Activated CD8-positive, alpha-beta T cell treated with anti-CD3 and anti-CD28 coated beads for 36 hours (primary cell): ENCODE measurements at regions not wholly inside any gene's neighbourhood (a gene's known extent, or its start where the extent isn't known, plus 50 kb on each side); places are given as distances from the start of the nearest gene placed in this dataset.

Experiments used
- ATAC-seq: fragments of 200-7000 bp; cut with Tn5 transposase; one replicate; pipeline ENCODE4 v1.10.0; 2021; ENCODE audit warnings: mild to moderate bottlenecking, moderate library complexity
- CTCF ChIA-PET: fragments of 350-600 bp; sonication (Branson Sonifier 250); formaldehyde crosslinking; loops from one replicate; lab custom pipeline; 2021; ENCODE audit warnings: antibody characterized with exemption; lab: Charles Lee
- POLR2A ChIA-PET: fragments of 350-600 bp; sonication (Branson Sonifier 250); formaldehyde crosslinking; loops from one replicate; lab custom pipeline; 2021; ENCODE audit warnings: antibody characterized with exemption; lab: Charles Lee
- DNase-seq: peaks from one replicate; pipeline ENCODE4 v3.0.0-alpha.2; 2020
- H3K27ac Mint-ChIP-seq: one replicate; pipeline ENCODE4 v1.8.0; 2021; ENCODE audit warnings: mild to moderate bottlenecking, mixed read lengths
- H3K27me3 Mint-ChIP-seq: one replicate; pipeline ENCODE4 v1.8.0; 2021; ENCODE audit warnings: mixed read lengths
- H3K36me3 Mint-ChIP-seq: one replicate; pipeline ENCODE4 v1.8.0; 2021; ENCODE audit warnings: low read depth, mixed read lengths
- H3K4me1 Mint-ChIP-seq: one replicate; pipeline ENCODE4 v1.8.0; 2021; ENCODE audit warnings: low read depth, mixed read lengths
- H3K4me3 Mint-ChIP-seq: one replicate; pipeline ENCODE4 v1.8.0; 2021; ENCODE audit warnings: mild to moderate bottlenecking, moderate library complexity, mixed read lengths
- H3K9me3 Mint-ChIP-seq: one replicate; pipeline ENCODE4 v1.8.0; 2021; ENCODE audit warnings: mixed read lengths
- CTCF ChIP-seq: fragments of 200-600 bp; IDR thresholded peaks from one replicate; pipeline ENCODE4 v1.8.0; 2022; ENCODE audit warnings: antibody characterized with exemption, mild to moderate bottlenecking
- intact Hi-C: fragments of 100-400 bp; cut with micrococcal nuclease; formaldehyde crosslinking; loops from one replicate; pipeline ENCODE4 v1.10.0; 2022

GRCh38 chr3:139292192-139292591 is 51.6 kb upstream of the MRPS22 start:
- Mint-ChIP-seq H3K9me3 (no peaks in the 10 kb centered on the region), H3K27ac (no peak overlapping the region), H3K4me1 (no peaks in the 10 kb centered on the region), H3K4me3 (no peak overlapping the region), H3K36me3 (no peaks in the 10 kb centered on the region), H3K27me3 (peaks cover 2% of the 10 kb centered on the region)
- intact Hi-C loops, result no loop called here
- DNase-seq, result no peak
- CTCF ChIA-PET, result no interaction called here
- TF ChIP-seq CTCF, result no peak
- POLR2A ChIA-PET, result no interaction called here
- ATAC-seq, result no peak

GRCh38 chr3:139292711-139293664 is 50.8 kb upstream of the MRPS22 start:
- DNase-seq, result no peak
- no peaks in the 10 kb centered on the region for H3K36me3 Mint-ChIP-seq
- ATAC-seq, result no peak

GRCh38 chr3:139293665-139294023 is 50.2 kb upstream of the MRPS22 start:
- no peak overlapping the region for H3K27ac Mint-ChIP-seq
- intact Hi-C loops, result no loop called here
- H3K9me3 Mint-ChIP-seq, result no peaks in the 10 kb centered on the region
- H3K4me3 Mint-ChIP-seq, result no peak overlapping the region
- CTCF ChIA-PET, result interaction anchor here (0.5 kb wide), 1 partner anchor 687 kb away, joined by 3 read pairs; no protein-coding TSS in a partner anchor
- POLR2A ChIA-PET, result no interaction called here
- no peaks in the 10 kb centered on the region for H3K4me1 Mint-ChIP-seq
- H3K27me3 Mint-ChIP-seq, result peaks cover 2% of the 10 kb centered on the region
- ATAC-seq (no peak), DNase-seq (no peak)
- no peak for TF ChIP-seq CTCF
- H3K36me3 Mint-ChIP-seq, result no peaks in the 10 kb centered on the region

More at GRCh38 chr3:139292711-139293664, 50.8 kb upstream of the MRPS22 start:
- no peaks in the 10 kb centered on the region for H3K4me1 Mint-ChIP-seq
- ChIA-PET POLR2A (no interaction called here), CTCF (interaction anchor here (0.5 kb wide), 1 partner anchor 686 kb away, joined by 3 read pairs; no protein-coding TSS in a partner anchor)
- no peak for TF ChIP-seq CTCF
- peaks cover 2% of the 10 kb centered on the region for H3K27me3 Mint-ChIP-seq
- intact Hi-C loops, result no loop called here
- no peaks in the 10 kb centered on the region for H3K9me3 Mint-ChIP-seq
- no peak overlapping the region for H3K4me3 Mint-ChIP-seq
- no peak overlapping the region for H3K27ac Mint-ChIP-seq
